ENCODE measurements at regions not wholly inside any gene's neighbourhood (a gene's known extent, or its start where the extent isn't known, plus 50 kb on each side); places are given as distances from the start of the nearest gene placed in this dataset.
A peak's percentile ranks its signal among the peaks of the same experiment; 100 is the strongest.

- FAIRE-seq (no peak), DNase-seq (ENCODE audit: low spot score) (peak; percentile 87)
Observed at GRCh38 chr9:87148331-87149104, 201.2 kb upstream of the GAS1 start.

GRCh38 chr9:87149799-87150198 lies 202.5 kb upstream of the GAS1 start:
- DNase-seq (ENCODE audit: low spot score): no peak
- FAIRE-seq: no peak

GRCh38 chr9:87152256-87152655 lies 204.9 kb upstream of the GAS1 start:
- FAIRE-seq (no peak), DNase-seq (ENCODE audit: low spot score) (no peak)

- FAIRE-seq (no peak), DNase-seq (ENCODE audit: low spot score) (no peak)
Observed at GRCh38 chr9:87156247-87156646, 208.9 kb upstream of the GAS1 start.

- FAIRE-seq (no peak), DNase-seq (ENCODE audit: low spot score) (no peak)
Observed at GRCh38 chr9:87157366-87158031, 210.2 kb upstream of the GAS1 start.

- no peak for DNase-seq (ENCODE audit: low spot score)
Observed at GRCh38 chr9:87158765-87159164, 211.5 kb upstream of the GAS1 start.

GRCh38 chr9:87160148-87161102 lies 213.1 kb upstream of the GAS1 start:
- DNase-seq (ENCODE audit: low spot score) (no peak), FAIRE-seq (no peak)

More at GRCh38 chr9:87158765-87159164, 211.5 kb upstream of the GAS1 start:
- FAIRE-seq: no peak

GRCh38 chr9:87167161-87167560 lies 219.9 kb upstream of the GAS1 start:
- no peak for FAIRE-seq
- no peak for DNase-seq (ENCODE audit: low spot score)

- FAIRE-seq (no peak), DNase-seq (ENCODE audit: low spot score) (no peak)
Observed at GRCh38 chr9:87167582-87167981, 220.3 kb upstream of the GAS1 start.

- no peak for FAIRE-seq
Observed at GRCh38 chr9:87178302-87178701, 231.0 kb upstream of the GAS1 start.

GRCh38 chr9:87179553-87180340 lies 232.4 kb upstream of the GAS1 start:
- no peak for FAIRE-seq
- no peak for DNase-seq (ENCODE audit: low spot score)

More at GRCh38 chr9:87178302-87178701, 231.0 kb upstream of the GAS1 start:
- DNase-seq (ENCODE audit: low spot score): no peak

- no peak for DNase-seq (ENCODE audit: low spot score)
- no peak for FAIRE-seq
Observed at GRCh38 chr9:87180361-87180760, 233.1 kb upstream of the GAS1 start.

GRCh38 chr9:87180841-87181240 lies 233.5 kb upstream of the GAS1 start:
- no peak for FAIRE-seq

GRCh38 chr9:87181670-87182069 lies 234.4 kb upstream of the GAS1 start:
- DNase-seq (ENCODE audit: low spot score) (no peak), FAIRE-seq (no peak)

More at GRCh38 chr9:87180841-87181240, 233.5 kb upstream of the GAS1 start:
- DNase-seq (ENCODE audit: low spot score): no peak

GRCh38 chr9:87184956-87185642 lies 237.8 kb upstream of the GAS1 start:
- DNase-seq (ENCODE audit: low spot score): peak; percentile 29
- no peak for FAIRE-seq

GRCh38 chr9:87187656-87188055 lies 240.3 kb upstream of the GAS1 start:
- FAIRE-seq: no peak
- DNase-seq (ENCODE audit: low spot score): no peak

GRCh38 chr9:87189006-87189405 lies 241.7 kb upstream of the GAS1 start:
- FAIRE-seq: no peak
- no peak for DNase-seq (ENCODE audit: low spot score)

- DNase-seq (ENCODE audit: low spot score): no peak
- FAIRE-seq: no peak
Observed at GRCh38 chr9:87193151-87193550, 245.8 kb upstream of the GAS1 start.

GRCh38 chr9:87193925-87194868 lies 246.9 kb upstream of the GAS1 start:
- FAIRE-seq (no peak), DNase-seq (ENCODE audit: low spot score) (peak; percentile 31)
